ENCODE measurements at regions not wholly inside any gene's neighbourhood (a gene's known extent, or its start where the extent isn't known, plus 50 kb on each side); places are given as distances from the start of the nearest gene placed in this dataset.

DNA sequence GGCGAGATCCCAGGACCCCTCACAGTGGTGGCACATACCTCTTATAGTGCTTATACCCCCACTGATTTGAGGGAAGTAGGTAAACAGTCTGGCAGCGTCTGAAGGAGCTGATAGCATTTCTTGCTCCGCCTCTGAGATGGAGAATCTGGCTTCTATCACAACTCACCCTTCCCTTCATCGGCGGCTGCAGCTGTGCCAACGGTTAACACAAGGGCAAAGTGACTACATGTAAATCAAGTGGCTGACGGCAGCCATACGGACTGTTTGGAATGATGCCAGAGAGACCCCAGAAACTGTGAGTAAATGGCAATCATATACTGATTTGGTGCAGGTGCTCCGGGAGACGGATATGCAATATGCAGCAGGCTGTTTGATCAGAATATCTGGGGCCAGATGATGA, 66.8 kb upstream of the UNC13C start:
- TF ChIP-seq, protein P1, sequence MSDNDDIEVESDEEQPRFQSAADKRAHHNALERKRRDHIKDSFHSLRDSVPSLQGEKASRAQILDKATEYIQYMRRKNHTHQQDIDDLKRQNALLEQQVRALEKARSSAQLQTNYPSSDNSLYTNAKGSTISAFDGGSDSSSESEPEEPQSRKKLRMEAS (IDR thresholded peaks at IDR 0.05; ENCODE audit: insufficient read depth, insufficient read length): no peak
- TF ChIP-seq JUN (IDR thresholded peaks at IDR 0.05; ENCODE audit: borderline replicate concordance, insufficient read depth, insufficient read length, low read depth): no peak
- no peak for DNase-seq (ENCODE audit: low read depth, low spot score)
- Histone ChIP-seq H4K20me1 (replicated peaks; ENCODE audit: control insufficient read depth, extremely low read depth, insufficient read depth, low read length) (no peaks in the 10 kb centered on the region), H3K79me2 (ENCODE audit: control insufficient read depth, insufficient read depth, low read length) (no peaks in the 10 kb centered on the region), H3K27ac (ENCODE audit: insufficient read depth, low read depth, low read length) (no peak overlapping the region), H2AFZ (ENCODE audit: low read depth, low read length) (no peak overlapping the region), H3K36me3 (ENCODE audit: control insufficient read depth in 2 of 2, extremely low read depth in 1 of 2, insufficient read depth in 2 of 2, low read length in 2 of 2) (no peaks in the 10 kb centered on the region), H3K9me1 (replicated peaks; ENCODE audit: control insufficient read depth, extremely low read depth, insufficient read depth, low read length) (no peaks in the 10 kb centered on the region), H3K9ac (replicated peaks; ENCODE audit: extremely low read depth, insufficient read depth, low read length) (no peak overlapping the region), H3K27me3 (ENCODE audit: control insufficient read depth in 2 of 2, insufficient read depth in 2 of 2, low read length in 2 of 2) (no peaks in the 10 kb centered on the region), H3K4me3 (replicated peaks in 1 of 3; ENCODE audit: insufficient read depth in 1 of 3, low read depth in 1 of 3, low read length in 3 of 3) (no peak overlapping the region), H3K4me2 (ENCODE audit: insufficient read depth, low read length) (no peak overlapping the region), H3K4me1 (ENCODE audit: control insufficient read depth, extremely low read depth, insufficient read depth, low read length) (no peaks in the 10 kb centered on the region), H3K9me3 (replicated peaks; ENCODE audit: control insufficient read depth, insufficient read depth, low read length) (peaks cover 2% of the 10 kb centered on the region)
- ChIA-PET POLR2A (no interaction called here), CTCF (no interaction called here)
- BruUV-seq (replicated peaks): no TSS peak
- FAIRE-seq: no peak
- intact Hi-C loops (cut with micrococcal nuclease) (no loop called here), dilution Hi-C loops (cut with MboI; ENCODE audit: extremely low pct_ligation_motif_present, low sequenced_read_pairs) (no loop called here)

GRCh38 chr15:53910852-53911251, 67.4 kb upstream of the UNC13C start:
- no peak for TF ChIP-seq POLR2AphosphoS5 (IDR thresholded peaks at IDR 0.05; ENCODE audit: insufficient read depth, low read depth, low read length)
- TF ChIP-seq POLR2A (IDR thresholded peaks at IDR 0.05; ENCODE audit: low read depth, low read length): no peak
- TF ChIP-seq, protein P2, sequence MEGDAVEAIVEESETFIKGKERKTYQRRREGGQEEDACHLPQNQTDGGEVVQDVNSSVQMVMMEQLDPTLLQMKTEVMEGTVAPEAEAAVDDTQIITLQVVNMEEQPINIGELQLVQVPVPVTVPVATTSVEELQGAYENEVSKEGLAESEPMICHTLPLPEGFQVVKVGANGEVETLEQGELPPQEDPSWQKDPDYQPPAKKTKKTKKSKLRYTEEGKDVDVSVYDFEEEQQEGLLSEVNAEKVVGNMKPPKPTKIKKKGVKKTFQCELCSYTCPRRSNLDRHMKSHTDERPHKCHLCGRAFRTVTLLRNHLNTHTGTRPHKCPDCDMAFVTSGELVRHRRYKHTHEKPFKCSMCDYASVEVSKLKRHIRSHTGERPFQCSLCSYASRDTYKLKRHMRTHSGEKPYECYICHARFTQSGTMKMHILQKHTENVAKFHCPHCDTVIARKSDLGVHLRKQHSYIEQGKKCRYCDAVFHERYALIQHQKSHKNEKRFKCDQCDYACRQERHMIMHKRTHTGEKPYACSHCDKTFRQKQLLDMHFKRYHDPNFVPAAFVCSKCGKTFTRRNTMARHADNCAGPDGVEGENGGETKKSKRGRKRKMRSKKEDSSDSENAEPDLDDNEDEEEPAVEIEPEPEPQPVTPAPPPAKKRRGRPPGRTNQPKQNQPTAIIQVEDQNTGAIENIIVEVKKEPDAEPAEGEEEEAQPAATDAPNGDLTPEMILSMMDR (IDR thresholded peaks at IDR 0.05; ENCODE audit: extremely low read depth in 1 of 2, insufficient read depth in 1 of 2, low read depth in 1 of 2, low read length in 2 of 2): no peak
- TF ChIP-seq JUN (IDR thresholded peaks at IDR 0.05; ENCODE audit: borderline replicate concordance, insufficient read depth, insufficient read length, low read depth): no peak
- TF ChIP-seq FOS (IDR thresholded peaks at IDR 0.05; ENCODE audit: borderline replicate concordance, insufficient read depth, low read length): no peak
- TF ChIP-seq MYC (IDR thresholded peaks at IDR 0.05; ENCODE audit: low read depth, low read length): no peak
- TF ChIP-seq GATA2 (IDR thresholded peaks at IDR 0.05; ENCODE audit: insufficient read depth, insufficient read length, low read depth, low read length): no peak
- no peak for TF ChIP-seq EZH2 (IDR thresholded peaks at IDR 0.05; ENCODE audit: borderline replicate concordance, low read depth, low read length, severe bottlenecking)
- TF ChIP-seq, protein P1 (IDR thresholded peaks at IDR 0.05; ENCODE audit: insufficient read depth, insufficient read length): no peak
- FAIRE-seq: no peak

More at GRCh38 chr15:53910852-53911251, 67.4 kb upstream of the UNC13C start:
- H3K27me3 ChIP-seq (ENCODE audit: control insufficient read depth in 2 of 2, insufficient read depth in 2 of 2, low read length in 2 of 2): no peaks in the 10 kb centered on the region
- no peak overlapping the region for H2AFZ ChIP-seq (ENCODE audit: low read depth, low read length)
- H3K27ac ChIP-seq (ENCODE audit: insufficient read depth, low read depth, low read length): no peak overlapping the region
- dilution Hi-C loops (cut with MboI; ENCODE audit: extremely low pct_ligation_motif_present, low sequenced_read_pairs) (no loop called here), intact Hi-C loops (cut with micrococcal nuclease) (no loop called here)
- H3K9me1 ChIP-seq (replicated peaks; ENCODE audit: control insufficient read depth, extremely low read depth, insufficient read depth, low read length): no peaks in the 10 kb centered on the region
- POLR2A ChIA-PET: no interaction called here
- H3K4me3 ChIP-seq (replicated peaks in 1 of 3; ENCODE audit: insufficient read depth in 1 of 3, low read depth in 1 of 3, low read length in 3 of 3): no peak overlapping the region
- H3K9me3 ChIP-seq (replicated peaks; ENCODE audit: control insufficient read depth, insufficient read depth, low read length): peaks cover 2% of the 10 kb centered on the region
- H3K36me3 ChIP-seq (ENCODE audit: control insufficient read depth in 2 of 2, extremely low read depth in 1 of 2, insufficient read depth in 2 of 2, low read length in 2 of 2): no peaks in the 10 kb centered on the region
- BruUV-seq (replicated peaks): no TSS peak
- no peak for DNase-seq (ENCODE audit: low read depth, low spot score)
- H3K4me2 ChIP-seq (ENCODE audit: insufficient read depth, low read length): no peak overlapping the region
- CTCF ChIA-PET: no interaction called here
- H3K4me1 ChIP-seq (ENCODE audit: control insufficient read depth, extremely low read depth, insufficient read depth, low read length): no peaks in the 10 kb centered on the region
- H3K9ac ChIP-seq (replicated peaks; ENCODE audit: extremely low read depth, insufficient read depth, low read length): no peak overlapping the region
- no peaks in the 10 kb centered on the region for H4K20me1 ChIP-seq (replicated peaks; ENCODE audit: control insufficient read depth, extremely low read depth, insufficient read depth, low read length)
- H3K79me2 ChIP-seq (ENCODE audit: control insufficient read depth, insufficient read depth, low read length): no peaks in the 10 kb centered on the region
